ENCODE measurements at regions not wholly inside any gene's neighbourhood (a gene's known extent, or its start where the extent isn't known, plus 50 kb on each side); places are given as distances from the start of the nearest gene placed in this dataset.

GRCh38 chr14:86708846-86709339 is 1178.9 kb downstream of the FLRT2 start:
- TF ChIP-seq CTCF (conservative IDR thresholded peaks at IDR 0.05; ENCODE audit: low read depth, low read length) (no peak), EZH2 (IDR thresholded peaks at IDR 0.05; ENCODE audit: borderline replicate concordance, low read depth, low read length, poor library complexity, severe bottlenecking) (no peak)
